ENCODE measurements at regions not wholly inside any gene's neighbourhood (a gene's known extent, or its start where the extent isn't known, plus 50 kb on each side); places are given as distances from the start of the nearest gene placed in this dataset.
"Not testable (repeated sequence)": the region's sequence is repeated elsewhere in the genome, so short reads cannot be mapped to it uniquely, and the experiment has no call there.

DNA sequence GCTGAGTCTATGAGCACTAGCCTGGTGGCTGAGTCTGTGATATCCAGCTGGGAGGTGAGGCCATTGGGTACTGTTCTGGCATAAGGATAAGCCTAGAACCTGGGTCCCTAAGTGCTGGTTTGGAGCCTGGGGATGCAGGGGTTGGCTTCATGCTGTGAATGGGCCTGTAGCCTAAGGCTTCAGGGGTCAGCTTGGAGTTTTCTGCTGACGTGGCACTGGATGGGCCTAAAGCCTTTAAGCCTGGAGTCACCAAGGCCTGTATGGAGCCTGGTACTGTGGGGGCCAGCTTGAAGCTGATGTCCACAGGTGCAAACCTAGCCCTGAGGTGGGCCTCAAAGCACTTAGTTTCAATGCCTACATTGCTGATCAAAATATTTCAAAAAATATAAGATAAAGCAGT, 979.6 kb upstream of the POU3F4 start:
- Histone ChIP-seq H3K4me3 (ENCODE audit: low read depth, low read length, poor library complexity, severe bottlenecking) (no peak overlapping the region), H3K79me2 (ENCODE audit: insufficient read depth, low read depth, low read length) (no peaks in the 10 kb centered on the region), H3K9me3 (ENCODE audit: low read length) (no peaks in the 10 kb centered on the region), H2AFZ (ENCODE audit: low read length) (no peak overlapping the region), H3K36me3 (ENCODE audit: insufficient read depth, low read length) (no peaks in the 10 kb centered on the region), H3K4me2 (ENCODE audit: low read length) (no peak overlapping the region), H4K20me1 (ENCODE audit: insufficient read depth, low read length) (no peaks in the 10 kb centered on the region), H3K27ac (ENCODE audit: low read depth, low read length, poor library complexity, severe bottlenecking) (no peak overlapping the region), H3K9me2 (ENCODE audit: insufficient read depth, low read length) (no peaks in the 10 kb centered on the region), H3K4me1 (ENCODE audit: insufficient read depth, low read length, poor library complexity, severe bottlenecking) (no peaks in the 10 kb centered on the region)
- DNase-seq (ENCODE audit: low spot score): no peak
- POLR2A ChIA-PET: no interaction called here
- intact Hi-C loops (cut with micrococcal nuclease; ENCODE audit: unreplicated experiment): no loop called here
- CTCF ChIA-PET (ENCODE audit: unreplicated experiment): no interaction called here
- BruUV-seq (replicated peaks): no TSS peak
- no peak for TF ChIP-seq EZH2phosphoT487 (IDR thresholded peaks at IDR 0.05; ENCODE audit: borderline replicate concordance, low read depth, low read length)
- TF ChIP-seq CTCF (conservative IDR thresholded peaks at IDR 0.05; ENCODE audit: low read length): no peak

DNA sequence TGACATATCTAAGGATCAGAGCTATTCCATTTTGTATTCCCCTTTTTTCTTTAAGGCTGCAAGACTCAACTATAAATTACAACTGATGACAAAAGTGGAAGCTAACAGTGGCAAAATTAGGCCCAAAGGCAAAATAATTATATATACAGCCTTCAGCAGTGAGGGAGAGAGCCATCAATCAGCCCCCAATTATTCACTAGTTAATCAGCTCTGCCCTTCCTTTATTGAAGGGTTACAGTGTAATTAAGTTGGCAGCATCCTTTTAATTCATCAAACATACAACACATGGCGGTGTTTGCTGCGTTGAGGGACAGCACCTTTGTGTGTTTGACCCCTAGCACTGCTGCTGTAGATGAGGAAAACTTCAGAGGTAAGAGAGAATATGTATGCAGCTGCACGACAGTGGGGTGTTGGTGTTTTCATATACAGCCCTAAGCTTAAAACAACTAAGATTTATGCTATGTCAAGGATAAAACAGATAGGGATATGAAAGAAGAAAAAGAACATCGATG, 973.9 kb upstream of the POU3F4 start:
- Histone ChIP-seq H3K9me3 (ENCODE audit: low read length) (no peaks in the 10 kb centered on the region), H3K4me2 (ENCODE audit: low read length) (no peak overlapping the region), H3K36me3 (ENCODE audit: insufficient read depth, low read length) (no peaks in the 10 kb centered on the region), H3K4me3 (ENCODE audit: low read depth, low read length, poor library complexity, severe bottlenecking) (no peak overlapping the region), H3K79me2 (ENCODE audit: insufficient read depth, low read depth, low read length) (no peaks in the 10 kb centered on the region), H3K27ac (ENCODE audit: low read depth, low read length, poor library complexity, severe bottlenecking) (no peak overlapping the region), H3K9me2 (ENCODE audit: insufficient read depth, low read length) (no peaks in the 10 kb centered on the region), H4K20me1 (ENCODE audit: insufficient read depth, low read length) (no peaks in the 10 kb centered on the region), H3K4me1 (ENCODE audit: insufficient read depth, low read length, poor library complexity, severe bottlenecking) (no peaks in the 10 kb centered on the region), H2AFZ (ENCODE audit: low read length) (no peak overlapping the region)
- TF ChIP-seq EZH2phosphoT487 (IDR thresholded peaks at IDR 0.05; ENCODE audit: borderline replicate concordance, low read depth, low read length) (no peak), CTCF (conservative IDR thresholded peaks at IDR 0.05; ENCODE audit: low read length) (no peak)
- ChIA-PET POLR2A (no interaction called here), CTCF (ENCODE audit: unreplicated experiment) (no interaction called here)
- BruUV-seq (replicated peaks): no TSS peak
- DNase-seq (ENCODE audit: low spot score): no peak
- intact Hi-C loops (cut with micrococcal nuclease; ENCODE audit: unreplicated experiment): no loop called here

DNA sequence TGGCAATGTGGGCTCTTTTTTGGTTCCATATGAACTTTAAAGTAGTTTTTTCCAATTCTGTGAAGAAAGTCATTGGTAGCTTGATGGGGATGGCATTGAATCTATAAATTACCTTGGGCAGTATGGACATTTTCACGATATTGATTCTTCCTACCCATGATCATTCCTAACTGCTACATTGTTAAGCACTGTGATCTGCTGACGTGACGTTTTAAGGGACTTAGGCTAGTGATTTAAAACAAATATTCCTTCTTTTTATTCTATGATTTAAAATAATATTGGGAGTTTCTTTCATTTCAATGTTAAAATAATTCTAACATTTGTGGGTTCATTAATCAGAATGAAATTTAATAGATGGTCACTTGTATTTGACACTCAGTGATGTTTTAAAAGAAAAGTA, 970.9 kb upstream of the POU3F4 start:
- H3K9me3 ChIP-seq (ENCODE audit: low read length); H3K4me1 ChIP-seq (ENCODE audit: insufficient read depth, low read length, poor library complexity, severe bottlenecking); intact Hi-C loops (cut with micrococcal nuclease; ENCODE audit: unreplicated experiment); H2AFZ ChIP-seq (ENCODE audit: low read length); H3K9me2 ChIP-seq (ENCODE audit: insufficient read depth, low read length); H3K27ac ChIP-seq (ENCODE audit: low read depth, low read length, poor library complexity, severe bottlenecking); H3K36me3 ChIP-seq (ENCODE audit: insufficient read depth, low read length); DNase-seq (ENCODE audit: low spot score); H3K79me2 ChIP-seq (ENCODE audit: insufficient read depth, low read depth, low read length); H3K4me3 ChIP-seq (ENCODE audit: low read depth, low read length, poor library complexity, severe bottlenecking); H4K20me1 ChIP-seq (ENCODE audit: insufficient read depth, low read length); H3K4me2 ChIP-seq (ENCODE audit: low read length); CTCF ChIA-PET (ENCODE audit: unreplicated experiment); BruUV-seq (replicated peaks): not testable (repeated sequence)
- POLR2A ChIA-PET: interaction anchor here (0.6 kb wide), 1 partner anchor 1786 kb away, joined by 3 read pairs; no protein-coding TSS in a partner anchor
